Fibroblast of lung (primary cell): ENCODE measurements at regions not wholly inside any gene's neighbourhood (a gene's known extent, or its start where the extent isn't known, plus 50 kb on each side); places are given as distances from the start of the nearest gene placed in this dataset.
A peak's percentile ranks its signal among the peaks of the same experiment; 100 is the strongest.

ENCODE experiments used
- DNase-seq, 2 donors: peaks; one replicate each; pipeline versions ENCODE4 v3.0.0 to v3.0.0-alpha.2; 2010; ENCODE audit warnings: low read depth in 2 of 2
- H2AFZ ChIP-seq: 2 replicates; pipeline ENCODE4 v1.5.1; 2012; ENCODE audit warnings: low read length, control low read depth, inconsistent platforms
- H3K27ac ChIP-seq: 2 replicates; pipeline ENCODE4 v1.5.1; 2011; ENCODE audit warnings: low read length, control low read depth; ENCODE audit not compliant: insufficient read depth
- H3K27me3 ChIP-seq: 2 replicates; pipeline ENCODE4 v1.5.1; 2011; ENCODE audit warnings: mild to moderate bottlenecking, low read length; ENCODE audit not compliant: control insufficient read depth, insufficient read depth
- H3K36me3 ChIP-seq: 2 replicates; pipeline ENCODE4 v1.5.1; 2011; ENCODE audit warnings: low read length; ENCODE audit not compliant: control insufficient read depth, insufficient read depth
- H3K4me1 ChIP-seq: 2 replicates; pipeline ENCODE4 v1.5.1; 2011; ENCODE audit warnings: low read length; ENCODE audit not compliant: control insufficient read depth, insufficient read depth; ENCODE audit errors: extremely low read depth
- H3K4me2 ChIP-seq: 2 replicates; pipeline ENCODE4 v1.5.1; 2011; ENCODE audit warnings: low read length, control low read depth; ENCODE audit not compliant: insufficient read depth; ENCODE audit errors: extremely low read depth
- H3K4me3 ChIP-seq, 4 experiments: fragments of 200-600 bp in 1 of 4; sonication (generic) in 1 of 4; replicated peaks in 1 of 4; 2 replicates each; pipeline ENCODE4 v1.5.1; 2011 to 2016; ENCODE audit warnings: low read length in 4 of 4, low read depth in 3 of 4, mild to moderate bottlenecking in 3 of 4, control low read depth in 2 of 4, inconsistent platforms in 1 of 4, mixed read lengths in 1 of 4; ENCODE audit not compliant: insufficient read depth in 1 of 4; ENCODE audit errors: control extremely low read depth in 1 of 4
- H3K79me2 ChIP-seq: 2 replicates; pipeline ENCODE4 v1.5.1; 2012; ENCODE audit warnings: mild to moderate bottlenecking, low read length, inconsistent platforms; ENCODE audit not compliant: control insufficient read depth, insufficient read depth
- H3K9ac ChIP-seq: 2 replicates; pipeline ENCODE4 v1.5.1; 2011; ENCODE audit warnings: mild to moderate bottlenecking, low read length, control low read depth; ENCODE audit not compliant: insufficient read depth
- H3K9me3 ChIP-seq: 2 replicates; pipeline ENCODE4 v1.5.1; 2012; ENCODE audit warnings: low read depth, low read length; ENCODE audit not compliant: control insufficient read depth, insufficient read depth
- H4K20me1 ChIP-seq: 2 replicates; pipeline ENCODE4 v1.5.1; 2011; ENCODE audit warnings: low read length; ENCODE audit not compliant: control insufficient read depth, insufficient read depth; ENCODE audit errors: extremely low read depth
- EZH2 ChIP-seq: IDR thresholded peaks from 2 replicates; pipeline ENCODE4 v1.5.1; 2012; ENCODE audit warnings: low read length, control low read depth, mild to moderate bottlenecking; ENCODE audit errors: missing control alignments
- TF ChIP-seq, protein P1 (sequence below), 2 donors: IDR thresholded peaks in 1 of 2; conservative IDR thresholded peaks in 1 of 2; 1 replicate in 1 of 2; 2 replicates in 1 of 2; pipeline ENCODE4 v1.5.1; 2011 to 2012; ENCODE audit warnings: low read length in 2 of 2, control low read depth in 1 of 2, inconsistent platforms in 1 of 2, low read depth in 1 of 2, mild to moderate bottlenecking in 1 of 2

DNA sequence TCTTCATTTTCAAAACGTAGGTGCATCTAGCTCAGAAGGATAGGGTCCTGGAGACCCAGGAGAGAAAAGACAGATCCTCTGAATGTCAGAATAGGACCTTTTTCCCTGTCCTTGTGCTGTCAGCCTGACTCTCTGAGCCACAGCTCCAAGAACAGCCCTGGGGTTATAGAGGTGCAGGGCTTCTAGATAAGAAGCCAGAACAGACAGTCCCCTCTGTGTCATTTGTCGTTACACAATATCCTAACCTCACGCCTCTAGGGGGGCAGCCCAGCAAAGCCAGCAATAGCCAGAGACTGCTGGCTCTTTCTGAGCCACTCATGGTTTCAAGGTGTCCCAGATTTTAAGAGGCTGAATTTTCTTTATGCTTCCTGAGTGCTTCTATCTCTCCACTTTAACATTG, 153.2 kb upstream of the THBS1 start:
- Histone ChIP-seq H3K9ac (no peak overlapping the region), H3K79me2 (no peaks in the 10 kb centered on the region), H3K9me3 (no peaks in the 10 kb centered on the region), H3K36me3 (no peaks in the 10 kb centered on the region), H2AFZ (no peak overlapping the region), H3K27me3 (no peaks in the 10 kb centered on the region), H3K27ac (no peak overlapping the region), H4K20me1 (no peaks in the 10 kb centered on the region), H3K4me3 (no peak overlapping the region), H3K4me2 (peak overlapping the region; percentile 67), H3K4me1 (peaks cover 5% of the 10 kb centered on the region)
- no peak for DNase-seq
- TF ChIP-seq, protein P1, sequence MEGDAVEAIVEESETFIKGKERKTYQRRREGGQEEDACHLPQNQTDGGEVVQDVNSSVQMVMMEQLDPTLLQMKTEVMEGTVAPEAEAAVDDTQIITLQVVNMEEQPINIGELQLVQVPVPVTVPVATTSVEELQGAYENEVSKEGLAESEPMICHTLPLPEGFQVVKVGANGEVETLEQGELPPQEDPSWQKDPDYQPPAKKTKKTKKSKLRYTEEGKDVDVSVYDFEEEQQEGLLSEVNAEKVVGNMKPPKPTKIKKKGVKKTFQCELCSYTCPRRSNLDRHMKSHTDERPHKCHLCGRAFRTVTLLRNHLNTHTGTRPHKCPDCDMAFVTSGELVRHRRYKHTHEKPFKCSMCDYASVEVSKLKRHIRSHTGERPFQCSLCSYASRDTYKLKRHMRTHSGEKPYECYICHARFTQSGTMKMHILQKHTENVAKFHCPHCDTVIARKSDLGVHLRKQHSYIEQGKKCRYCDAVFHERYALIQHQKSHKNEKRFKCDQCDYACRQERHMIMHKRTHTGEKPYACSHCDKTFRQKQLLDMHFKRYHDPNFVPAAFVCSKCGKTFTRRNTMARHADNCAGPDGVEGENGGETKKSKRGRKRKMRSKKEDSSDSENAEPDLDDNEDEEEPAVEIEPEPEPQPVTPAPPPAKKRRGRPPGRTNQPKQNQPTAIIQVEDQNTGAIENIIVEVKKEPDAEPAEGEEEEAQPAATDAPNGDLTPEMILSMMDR (conservative IDR thresholded peaks at IDR 0.05 in 1 of 2, IDR thresholded peaks at IDR 0.05 in 1 of 2; ENCODE audit: low read depth in 1 of 2, low read length in 2 of 2), result no peak
- TF ChIP-seq EZH2, result no peak

DNA sequence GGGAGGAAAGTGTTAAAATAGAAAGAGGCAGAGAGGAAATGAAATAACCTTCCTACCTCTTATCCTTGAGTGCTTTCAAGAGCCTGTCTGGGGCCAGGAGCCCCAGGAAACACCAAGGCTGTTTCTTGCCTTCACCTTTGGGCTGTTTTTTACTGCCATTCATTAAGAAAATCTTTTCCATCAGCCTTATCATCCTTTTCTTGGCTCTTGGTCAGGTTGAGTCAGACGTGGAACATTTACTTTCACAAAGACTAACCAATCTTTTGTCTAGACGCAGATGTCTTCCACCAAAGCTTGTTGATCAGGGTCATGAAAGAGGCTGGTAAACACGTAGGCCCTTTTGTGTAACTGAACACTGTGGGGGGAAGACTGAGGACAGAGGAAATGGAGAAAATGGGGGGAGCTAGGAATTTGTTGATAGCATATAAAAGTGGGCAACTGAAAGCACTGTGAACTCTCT, 151.0 kb upstream of the THBS1 start:
- H3K79me2 ChIP-seq, result no peaks in the 10 kb centered on the region
- peak overlapping the region; percentile 40 for H3K4me2 ChIP-seq
- no peaks in the 10 kb centered on the region for H3K36me3 ChIP-seq
- H3K4me1 ChIP-seq, result peaks cover 5% of the 10 kb centered on the region
- H4K20me1 ChIP-seq, result no peaks in the 10 kb centered on the region
- no peak overlapping the region for H3K27ac ChIP-seq
- DNase-seq, result peak; percentile 85 to 98
- no peak overlapping the region for H3K4me3 ChIP-seq
- H3K27me3 ChIP-seq, result no peaks in the 10 kb centered on the region
- TF ChIP-seq, protein P1 (conservative IDR thresholded peaks at IDR 0.05 in 1 of 2, IDR thresholded peaks at IDR 0.05 in 1 of 2; ENCODE audit: low read depth in 1 of 2, low read length in 2 of 2), result no peak
- H2AFZ ChIP-seq, result no peak overlapping the region
- no peaks in the 10 kb centered on the region for H3K9me3 ChIP-seq
- no peak overlapping the region for H3K9ac ChIP-seq

DNA sequence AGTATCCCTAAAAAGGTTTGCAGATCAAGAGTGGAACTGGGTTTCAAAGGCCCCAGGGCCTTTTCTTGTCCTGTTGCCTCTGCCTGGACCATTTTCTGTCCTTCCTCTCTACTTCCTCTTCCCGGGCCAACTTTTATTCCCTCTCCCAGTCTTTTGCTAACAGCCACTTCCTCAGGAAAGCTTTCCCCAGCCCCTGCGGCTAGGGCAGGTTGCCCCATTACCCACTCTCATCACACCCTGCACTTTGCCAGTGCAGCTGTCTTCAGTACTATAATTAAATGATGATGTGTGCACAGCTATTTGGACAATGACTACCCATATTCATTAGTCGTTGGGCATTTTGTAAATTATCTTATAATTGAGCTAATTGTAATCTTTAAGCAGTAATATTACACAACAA, 150.5 kb upstream of the THBS1 start:
- Histone ChIP-seq H3K9ac (no peak overlapping the region), H3K79me2 (no peaks in the 10 kb centered on the region), H3K4me3 (no peak overlapping the region), H3K4me1 (peaks cover 5% of the 10 kb centered on the region), H3K9me3 (no peaks in the 10 kb centered on the region), H3K4me2 (no peak overlapping the region), H3K27ac (no peak overlapping the region), H4K20me1 (no peaks in the 10 kb centered on the region), H3K27me3 (no peaks in the 10 kb centered on the region), H3K36me3 (no peaks in the 10 kb centered on the region), H2AFZ (no peak overlapping the region)
- TF ChIP-seq, protein P1 (conservative IDR thresholded peaks at IDR 0.05 in 1 of 2, IDR thresholded peaks at IDR 0.05 in 1 of 2; ENCODE audit: low read depth in 1 of 2, low read length in 2 of 2), result no peak
- no peak for TF ChIP-seq EZH2
- DNase-seq, result no peak
